WERI-Rb-1 (cell line): ENCODE measurements at regions not wholly inside any gene's neighbourhood (a gene's known extent, or its start where the extent isn't known, plus 50 kb on each side); places are given as distances from the start of the nearest gene placed in this dataset.

Experiments used
- DNase-seq: peaks from one replicate; pipeline ENCODE4 v3.0.0-alpha.2; 2020
- H3K27ac ChIP-seq: fragments of 250-450 bp; sonication (Bioruptor Pico); 2 replicates; pipeline ENCODE4 v1.5.1; 2020; ENCODE audit warnings: mild to moderate bottlenecking, moderate library complexity
- H3K27me3 ChIP-seq: fragments of 250-450 bp; sonication (Bioruptor Pico); 2 replicates; pipeline ENCODE4 v1.5.1; 2021; ENCODE audit warnings: mild to moderate bottlenecking, low read depth, moderate library complexity; ENCODE audit not compliant: insufficient read depth, severe bottlenecking
- H3K36me3 ChIP-seq: fragments of 250-450 bp; sonication (Bioruptor Pico); 2 replicates; pipeline ENCODE4 v1.5.1; 2020; ENCODE audit warnings: mild to moderate bottlenecking, moderate library complexity
- H3K4me3 ChIP-seq: 2 replicates; pipeline ENCODE4 v1.5.1; 2011; ENCODE audit warnings: low read depth, mild to moderate bottlenecking, control low read depth, low read length
- H3K9me3 ChIP-seq: fragments of 250-450 bp; sonication (Bioruptor Pico); 2 replicates; pipeline ENCODE4 v1.5.1; 2021; ENCODE audit warnings: mild to moderate bottlenecking, moderate library complexity; ENCODE audit not compliant: severe bottlenecking
- CTCF ChIP-seq: IDR thresholded peaks from 2 replicates; pipeline ENCODE4 v1.5.1; 2011; ENCODE audit warnings: low read depth, mild to moderate bottlenecking, control low read depth, inconsistent platforms, low read length

GRCh38 chr6:148681666-148682065 is 65.2 kb upstream of the UST start:
- no peak for DNase-seq
- Histone ChIP-seq H3K9me3 (no peaks in the 10 kb centered on the region), H3K27me3 (no peaks in the 10 kb centered on the region), H3K4me3 (no peak overlapping the region), H3K36me3 (no peaks in the 10 kb centered on the region), H3K27ac (no peak overlapping the region)
- TF ChIP-seq CTCF: no peak

- no peak for TF ChIP-seq CTCF
- Histone ChIP-seq H3K9me3 (no peaks in the 10 kb centered on the region), H3K27ac (no peak overlapping the region), H3K27me3 (no peaks in the 10 kb centered on the region), H3K36me3 (no peaks in the 10 kb centered on the region), H3K4me3 (no peak overlapping the region)
- no peak for DNase-seq
Observed at GRCh38 chr6:148682252-148682651, 64.6 kb upstream of the UST start.

GRCh38 chr6:148682990-148683389 is 63.8 kb upstream of the UST start:
- no peak overlapping the region for H3K4me3 ChIP-seq
- no peak for TF ChIP-seq CTCF
- H3K27ac ChIP-seq: no peak overlapping the region
- H3K36me3 ChIP-seq: no peaks in the 10 kb centered on the region
- H3K9me3 ChIP-seq: no peaks in the 10 kb centered on the region
- no peak for DNase-seq
- H3K27me3 ChIP-seq: no peaks in the 10 kb centered on the region

- Histone ChIP-seq H3K36me3 (no peaks in the 10 kb centered on the region), H3K27me3 (no peaks in the 10 kb centered on the region), H3K27ac (no peak overlapping the region), H3K9me3 (no peaks in the 10 kb centered on the region), H3K4me3 (no peak overlapping the region)
- TF ChIP-seq CTCF: no peak
- no peak for DNase-seq
Observed at GRCh38 chr6:148689168-148689567, 57.7 kb upstream of the UST start.

- Histone ChIP-seq H3K27ac (no peak overlapping the region), H3K9me3 (no peaks in the 10 kb centered on the region), H3K36me3 (no peaks in the 10 kb centered on the region), H3K4me3 (no peak overlapping the region), H3K27me3 (no peaks in the 10 kb centered on the region)
- no peak for DNase-seq
- no peak for TF ChIP-seq CTCF
Observed at GRCh38 chr6:148693882-148694484, 52.8 kb upstream of the UST start.
